Central memory CD4-positive, alpha-beta T cell (primary cell): ENCODE measurements at regions not wholly inside any gene's neighbourhood (a gene's known extent, or its start where the extent isn't known, plus 50 kb on each side); places are given as distances from the start of the nearest gene placed in this dataset.
"Not testable (repeated sequence)": the region's sequence is repeated elsewhere in the genome, so short reads cannot be mapped to it uniquely, and the experiment has no call there.

Experiments used
- DNase-seq: peaks from one replicate; pipeline ENCODE4 v3.0.0; 2022

GRCh38 chr17:71039391-71039790, 870.1 kb downstream of the KCNJ2 start:
- no peak for DNase-seq

- no peak for DNase-seq
Measured at GRCh38 chr17:71052971-71053370, 883.6 kb downstream of the KCNJ2 start.

GRCh38 chr17:71055128-71055527, 885.8 kb downstream of the KCNJ2 start:
- no peak for DNase-seq

- no peak for DNase-seq
Measured at GRCh38 chr17:71057448-71057847, 888.1 kb downstream of the KCNJ2 start.

GRCh38 chr17:71057938-71058337, 888.6 kb downstream of the KCNJ2 start:
- DNase-seq: no peak

- no peak for DNase-seq
Measured at GRCh38 chr17:71063127-71063526, 893.8 kb downstream of the KCNJ2 start.

GRCh38 chr17:71063559-71063958, 894.2 kb downstream of the KCNJ2 start:
- no peak for DNase-seq

- no peak for DNase-seq
Measured at GRCh38 chr17:71067669-71068407, 898.5 kb downstream of the KCNJ2 start.

GRCh38 chr17:71068408-71068750, 899.0 kb downstream of the KCNJ2 start:
- no peak for DNase-seq

GRCh38 chr17:71071041-71071440, 901.7 kb downstream of the KCNJ2 start:
- no peak for DNase-seq

- DNase-seq: no peak
Measured at GRCh38 chr17:71071837-71072236, 902.5 kb downstream of the KCNJ2 start.

GRCh38 chr17:71080937-71081336, 911.6 kb downstream of the KCNJ2 start:
- no peak for DNase-seq

- no peak for DNase-seq
Measured at GRCh38 chr17:71081666-71082065, 912.3 kb downstream of the KCNJ2 start.

- no peak for DNase-seq
Measured at GRCh38 chr17:71084219-71084618, 914.9 kb downstream of the KCNJ2 start.

- DNase-seq: no peak
Measured at GRCh38 chr17:71084838-71085237, 915.5 kb downstream of the KCNJ2 start.

- DNase-seq: no peak
Measured at GRCh38 chr17:71085238-71086033, 916.1 kb downstream of the KCNJ2 start.

- DNase-seq: no peak
Measured at GRCh38 chr17:71089431-71089830, 920.1 kb downstream of the KCNJ2 start.

GRCh38 chr17:71098071-71098470, 928.7 kb downstream of the KCNJ2 start:
- DNase-seq: no peak

GRCh38 chr17:71099003-71099714, 929.8 kb downstream of the KCNJ2 start:
- DNase-seq: no peak

- no peak for DNase-seq
Measured at GRCh38 chr17:71102777-71103176, 933.4 kb downstream of the KCNJ2 start.

- DNase-seq: no peak
Measured at GRCh38 chr17:71104225-71104624, 934.9 kb downstream of the KCNJ2 start.

GRCh38 chr17:71106056-71106455, 936.7 kb downstream of the KCNJ2 start:
- DNase-seq: not testable (repeated sequence)

- DNase-seq: no peak
Measured at GRCh38 chr17:71107136-71107535, 937.8 kb downstream of the KCNJ2 start.

GRCh38 chr17:71109697-71110096, 940.4 kb downstream of the KCNJ2 start:
- no peak for DNase-seq
